Ovary (tissue), 7 donors: ENCODE measurements at regions not wholly inside any gene's neighbourhood (a gene's known extent, or its start where the extent isn't known, plus 50 kb on each side); places are given as distances from the start of the nearest gene placed in this dataset.

Experiments used
- DNase-seq, 5 donors: peaks; one replicate each; pipeline ENCODE4 v3.0.0-alpha.2; 2019 to 2020
- H3K27ac ChIP-seq, 2 donors: fragments of 200-600 bp; one replicate each; pipeline versions ENCODE4 v1.5.1 to v1.8.0; 2019 to 2022
- H3K27me3 ChIP-seq: fragments of 200-600 bp; one replicate; pipeline ENCODE4 v1.8.0; 2022
- H3K36me3 ChIP-seq: fragments of 200-600 bp; sonication (generic); one replicate; pipeline ENCODE4 v1.5.1; 2019
- H3K4me1 ChIP-seq: one replicate; pipeline ENCODE4 v1.8.1; 2013; ENCODE audit warnings: mild to moderate bottlenecking, moderate library complexity; ENCODE audit not compliant: insufficient read depth
- H3K4me3 ChIP-seq: fragments of 200-600 bp; sonication (generic); one replicate; pipeline ENCODE4 v1.5.1; 2017
- H3K9me3 ChIP-seq, 2 donors: fragments of 200-600 bp in 1 of 2; sonication (generic) in 1 of 2; one replicate each; pipeline versions ENCODE4 v1.5.1 to v1.8.1; 2013 to 2019; ENCODE audit warnings: mild to moderate bottlenecking in 1 of 2, moderate library complexity in 1 of 2
- EP300 ChIP-seq: sonication (generic); formaldehyde crosslinking; IDR thresholded peaks from one replicate; pipeline ENCODE4 v1.6.1; 2017; ENCODE audit warnings: antibody characterized with exemption
- POLR2A ChIP-seq: fragments of 450-650 bp; IDR thresholded peaks from one replicate; pipeline ENCODE4 v1.6.1; 2017; ENCODE audit warnings: antibody characterized with exemption, mild to moderate bottlenecking, moderate library complexity
- WGBS, 3 donors: extraction: QIAGEN DNeasy Blood & Tissue Kit in 1 of 3; methylation state at CpG; one replicate each; pipeline versions ENCODE4 v1.1.5 to v1.1.7; 2013 to 2017; 5-methylcytosine and 5-hydroxymethylcytosine counted together
- intact Hi-C, 4 donors: fragments of 100-400 bp; cut with DNase I; formaldehyde crosslinking; loops; one replicate each; pipeline versions ENCODE4 v1.11.0 to v1.15.1; 2022 to 2023
- TF ChIP-seq, protein P1 (sequence below), 3 donors: fragments of 450-650 bp in 2 of 3; fragments of 200-600 bp in 1 of 3; IDR thresholded peaks; one replicate each; pipeline versions ENCODE4 v1.5.1 to v1.8.0; 2016 to 2022; ENCODE audit warnings: antibody characterized with exemption in 3 of 3, mild to moderate bottlenecking in 1 of 3
- donor health status: DM: no; HTN: no; CAD: no; lungs with moderate emphysema.
- donor health status: DM: no; HTN: no; CAD: no.
- donor health status: Bipolar disorder and iron deficiency.
- donor health status: DM: no; HTN: no; CAD: no.
- donor health status: DM: yes; HTN: yes; CAD: no.

DNA sequence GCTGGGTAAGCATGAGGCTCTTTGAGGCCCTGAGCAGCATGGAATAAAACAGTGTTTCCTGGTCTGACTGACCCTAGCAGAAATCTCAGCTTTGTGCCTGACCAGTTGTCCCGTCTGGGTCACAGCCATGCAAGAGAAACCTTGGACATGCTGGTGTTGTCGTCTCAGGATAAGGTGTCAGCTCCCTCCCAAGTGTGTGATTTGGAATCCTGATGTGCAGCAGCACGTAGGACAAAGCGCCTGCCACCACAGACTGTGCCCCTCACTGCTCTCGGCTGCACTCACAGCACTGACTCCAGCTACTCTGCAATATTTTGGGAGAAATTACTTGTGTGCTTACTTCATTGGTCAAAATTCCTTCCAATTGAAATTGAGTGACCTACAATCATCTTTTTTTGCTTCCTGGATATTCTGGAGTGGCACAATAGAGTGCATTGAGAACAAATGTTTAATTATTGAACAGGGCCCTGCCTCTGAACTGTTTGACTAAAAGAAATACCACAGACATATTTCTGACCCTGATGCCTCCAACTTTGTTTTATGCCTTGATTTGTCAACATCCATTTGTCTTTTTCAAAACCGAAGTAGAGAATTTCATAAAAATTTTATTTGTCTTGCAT, 352.4 kb downstream of the SOCS6 start:
- Histone ChIP-seq H3K9me3 (no peaks in the 10 kb centered on the region), H3K4me1 (no peaks in the 10 kb centered on the region), H3K36me3 (no peaks in the 10 kb centered on the region), H3K27ac (no peak overlapping the region), H3K27me3 (no peaks in the 10 kb centered on the region), H3K4me3 (no peak overlapping the region)
- intact Hi-C loops: no loop called here
- DNase-seq: no peak
- TF ChIP-seq POLR2A: no peak
- no peak for TF ChIP-seq EP300
- TF ChIP-seq, protein P1, sequence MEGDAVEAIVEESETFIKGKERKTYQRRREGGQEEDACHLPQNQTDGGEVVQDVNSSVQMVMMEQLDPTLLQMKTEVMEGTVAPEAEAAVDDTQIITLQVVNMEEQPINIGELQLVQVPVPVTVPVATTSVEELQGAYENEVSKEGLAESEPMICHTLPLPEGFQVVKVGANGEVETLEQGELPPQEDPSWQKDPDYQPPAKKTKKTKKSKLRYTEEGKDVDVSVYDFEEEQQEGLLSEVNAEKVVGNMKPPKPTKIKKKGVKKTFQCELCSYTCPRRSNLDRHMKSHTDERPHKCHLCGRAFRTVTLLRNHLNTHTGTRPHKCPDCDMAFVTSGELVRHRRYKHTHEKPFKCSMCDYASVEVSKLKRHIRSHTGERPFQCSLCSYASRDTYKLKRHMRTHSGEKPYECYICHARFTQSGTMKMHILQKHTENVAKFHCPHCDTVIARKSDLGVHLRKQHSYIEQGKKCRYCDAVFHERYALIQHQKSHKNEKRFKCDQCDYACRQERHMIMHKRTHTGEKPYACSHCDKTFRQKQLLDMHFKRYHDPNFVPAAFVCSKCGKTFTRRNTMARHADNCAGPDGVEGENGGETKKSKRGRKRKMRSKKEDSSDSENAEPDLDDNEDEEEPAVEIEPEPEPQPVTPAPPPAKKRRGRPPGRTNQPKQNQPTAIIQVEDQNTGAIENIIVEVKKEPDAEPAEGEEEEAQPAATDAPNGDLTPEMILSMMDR (IDR thresholded peaks at IDR 0.05): no peak
- 57 to 61% (median 59%) methylated on average over 6 of the region's 6 CpGs for WGBS, 3 donors

DNA sequence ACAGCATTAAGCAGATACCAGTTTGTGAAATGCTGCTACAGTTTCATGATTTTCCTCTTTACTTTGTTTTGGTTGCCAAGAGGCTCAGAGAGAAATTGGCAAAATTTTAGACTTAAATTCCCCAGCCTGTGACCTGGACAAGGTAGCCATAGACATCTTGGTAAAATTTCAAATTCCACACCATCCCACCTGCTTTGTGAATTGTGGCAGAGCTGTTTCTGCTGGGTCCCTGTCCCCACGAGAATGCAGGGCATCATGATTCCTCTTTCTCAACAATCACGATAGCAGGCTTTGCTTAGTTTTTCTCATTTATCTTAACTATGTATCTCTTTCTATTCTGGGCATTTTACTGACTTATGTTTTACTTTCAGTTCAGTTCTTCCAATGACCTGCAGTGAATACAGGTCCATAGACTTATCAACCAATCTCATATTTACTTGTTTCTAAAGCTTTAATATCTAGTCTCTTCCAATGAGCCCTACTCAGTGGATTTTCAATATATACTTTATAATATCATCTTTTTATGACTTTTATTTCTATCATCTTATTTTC, 351.6 kb downstream of the SOCS6 start:
- no peak overlapping the region for H3K27ac ChIP-seq
- H3K9me3 ChIP-seq: no peaks in the 10 kb centered on the region
- WGBS, 3 donors: 61 to 72% (median 62%) methylated on average over 2 of the region's 2 CpGs
- no peaks in the 10 kb centered on the region for H3K27me3 ChIP-seq
- no peak overlapping the region for H3K4me3 ChIP-seq
- no peaks in the 10 kb centered on the region for H3K4me1 ChIP-seq
- no peak for TF ChIP-seq POLR2A
- TF ChIP-seq, protein P1 (IDR thresholded peaks at IDR 0.05): no peak
- TF ChIP-seq EP300: no peak
- intact Hi-C loops: no loop called here
- DNase-seq: no peak
- no peaks in the 10 kb centered on the region for H3K36me3 ChIP-seq

DNA sequence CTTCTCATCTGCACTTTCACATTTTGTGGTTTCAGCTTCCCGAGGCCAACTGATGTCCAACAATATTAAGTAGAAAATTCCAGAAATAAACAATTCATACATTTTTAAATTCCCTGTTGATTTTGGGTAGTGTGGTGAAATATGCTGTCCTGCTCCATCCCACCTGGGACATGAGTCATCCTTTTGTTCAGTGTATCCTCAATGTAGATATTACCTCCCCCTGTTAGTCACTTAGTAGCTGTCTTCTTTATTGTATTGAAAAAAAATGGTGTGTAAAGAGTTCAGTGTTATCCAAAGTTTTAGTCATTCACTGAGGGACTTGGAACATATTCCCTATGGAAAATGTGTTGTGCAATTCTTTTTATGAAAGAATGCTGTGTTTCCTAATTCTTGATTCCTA, 348.1 kb downstream of the SOCS6 start:
- WGBS, 3 donors: 58 to 65% (median 61%) methylated on average over 1 of the region's 1 CpG

DNA sequence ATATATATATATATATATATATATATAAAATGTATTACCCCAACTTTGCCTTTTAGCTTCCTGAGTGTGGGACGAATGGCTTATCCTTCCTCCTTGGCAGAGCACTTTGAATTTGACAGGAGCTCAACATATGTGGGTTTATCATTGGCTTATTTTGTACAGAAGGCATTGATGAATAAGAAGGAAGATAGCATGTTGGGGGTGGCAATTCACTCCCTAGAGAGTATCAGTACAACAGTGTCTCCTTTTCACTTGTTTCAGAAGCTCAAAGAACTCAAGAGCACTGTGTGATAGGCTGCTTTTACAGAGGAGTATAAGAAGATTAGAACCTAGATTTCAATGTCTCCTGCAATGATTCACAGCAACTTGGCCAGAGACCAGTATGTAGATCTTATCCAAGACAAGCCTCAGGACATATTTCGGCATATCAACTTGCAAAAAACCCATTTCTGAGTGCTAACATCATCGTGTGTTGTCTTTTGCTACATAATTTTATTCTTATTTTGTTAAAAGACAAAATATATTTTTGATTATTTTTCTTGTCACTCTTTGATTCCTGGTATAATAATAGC, 345.8 kb downstream of the SOCS6 start:
- no peak for TF ChIP-seq EP300
- TF ChIP-seq POLR2A: no peak
- TF ChIP-seq, protein P1 (IDR thresholded peaks at IDR 0.05): no peak
- Histone ChIP-seq H3K4me3 (no peak overlapping the region), H3K27ac (no peak overlapping the region), H3K36me3 (no peaks in the 10 kb centered on the region), H3K4me1 (no peaks in the 10 kb centered on the region), H3K27me3 (no peaks in the 10 kb centered on the region), H3K9me3 (no peaks in the 10 kb centered on the region)
- DNase-seq: no peak
- 58 to 76% (median 74%) methylated on average over 3 of the region's 3 CpGs for WGBS, 3 donors
- intact Hi-C loops: no loop called here

More for the DNA sequence above, 348.1 kb downstream of the SOCS6 start:
- intact Hi-C loops: no loop called here
- Histone ChIP-seq H3K36me3 (no peaks in the 10 kb centered on the region), H3K27me3 (no peaks in the 10 kb centered on the region), H3K27ac (no peak overlapping the region), H3K4me1 (no peaks in the 10 kb centered on the region), H3K4me3 (no peak overlapping the region), H3K9me3 (no peaks in the 10 kb centered on the region)
- TF ChIP-seq POLR2A (no peak), EP300 (no peak)
- TF ChIP-seq, protein P1 (IDR thresholded peaks at IDR 0.05): no peak
- no peak for DNase-seq
